ENCODE measurements at regions not wholly inside any gene's neighbourhood (a gene's known extent, or its start where the extent isn't known, plus 50 kb on each side); places are given as distances from the start of the nearest gene placed in this dataset.
A peak's percentile ranks its signal among the peaks of the same experiment; 100 is the strongest.

DNA sequence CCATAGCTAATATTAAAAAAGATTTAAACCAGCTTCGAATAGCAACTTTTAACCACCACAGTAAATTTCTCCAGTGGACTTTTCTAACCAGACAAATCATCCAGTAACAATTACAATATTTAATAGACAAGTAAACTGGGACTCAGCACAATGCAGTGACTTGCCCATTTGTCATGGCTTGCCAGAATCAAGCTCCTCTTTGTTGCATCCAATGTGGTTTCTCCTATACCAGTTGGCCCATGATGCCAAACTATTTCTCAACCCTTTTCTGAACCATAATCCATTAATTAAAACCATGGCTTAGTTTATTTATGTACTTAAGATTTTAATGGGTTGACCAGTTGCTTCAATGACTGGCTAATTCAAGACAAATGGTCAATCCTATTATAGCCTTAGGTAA is 64.4 kb downstream of the DIO2 start:
- DNase-seq: no peak

DNA sequence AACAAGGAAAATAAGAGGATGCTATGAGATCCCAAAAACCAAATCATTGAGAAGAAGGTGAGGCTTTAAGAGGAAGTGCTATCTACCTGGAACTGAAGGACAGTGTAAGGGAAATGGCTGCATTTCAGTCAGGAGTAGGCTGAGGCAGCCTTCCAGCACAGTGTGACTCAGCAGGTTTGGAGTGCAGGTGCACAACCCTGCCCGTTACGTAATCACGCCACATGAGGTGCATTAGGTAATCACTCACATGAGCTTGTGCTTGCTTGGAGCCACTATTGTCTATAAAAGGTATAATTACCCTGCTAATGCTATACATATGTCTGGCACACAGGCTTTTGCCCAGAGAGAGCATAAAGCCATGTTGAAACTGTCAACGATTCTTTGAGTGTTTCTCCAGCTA is 74.9 kb downstream of the DIO2 start:
- DNase-seq: peak in 1 of 2 donors; percentile 22

DNA sequence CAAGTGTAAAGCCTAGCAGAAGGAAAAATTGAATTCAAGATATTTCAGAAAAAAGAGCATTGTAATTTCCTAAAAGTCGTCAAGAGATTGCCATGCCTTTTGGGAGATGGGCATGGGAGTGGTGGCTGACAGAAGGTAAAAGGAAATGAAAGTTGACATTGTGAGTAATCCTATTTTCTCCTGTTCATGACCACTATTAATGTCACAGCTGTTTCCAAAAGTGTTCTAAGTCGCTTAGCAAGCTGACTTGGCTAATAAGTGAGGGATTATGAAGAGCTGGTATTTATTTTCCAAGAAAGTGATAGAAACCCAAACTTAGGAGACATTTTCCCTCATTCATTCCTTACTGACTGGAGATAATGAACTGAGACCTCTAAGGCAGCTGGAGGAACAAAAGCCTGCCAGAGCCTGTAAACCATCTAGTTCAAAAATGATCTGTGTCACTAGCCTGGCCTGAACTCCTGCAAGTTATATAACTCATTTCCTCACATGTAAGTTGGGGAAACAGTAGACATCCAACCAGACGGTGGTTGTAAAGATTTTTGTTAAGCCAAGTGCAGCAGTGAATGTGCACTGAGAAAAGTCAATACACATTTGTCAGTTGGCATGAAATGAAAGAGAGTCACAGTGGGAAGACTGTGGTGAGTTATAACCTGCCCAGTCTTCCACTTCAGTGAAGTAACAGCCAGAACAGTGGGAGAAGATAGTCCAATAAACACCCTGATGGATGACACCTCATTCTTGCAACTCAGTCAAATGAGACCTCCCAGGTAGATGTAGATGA is 75.8 kb downstream of the DIO2 start:
- no peak for DNase-seq

DNA sequence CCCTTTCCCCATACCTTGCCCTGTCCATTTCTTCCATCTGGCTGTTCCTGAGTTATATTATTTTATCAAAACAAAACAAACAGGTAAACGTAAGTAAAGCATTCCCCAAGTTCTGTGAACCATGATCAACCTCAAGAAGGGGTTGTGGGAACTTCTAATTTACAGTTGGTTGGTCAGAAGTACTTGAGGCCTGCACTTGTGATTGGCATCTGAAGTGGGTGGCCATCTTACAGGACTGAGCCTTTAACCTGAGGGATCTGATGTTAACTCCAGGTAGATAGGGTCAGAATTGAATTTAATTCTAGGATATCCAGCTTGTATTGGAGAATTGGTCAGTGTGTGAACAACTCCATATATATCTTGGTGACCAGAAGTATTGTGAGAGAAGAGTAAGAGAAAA is 77.0 kb downstream of the DIO2 start:
- DNase-seq: no peak

DNA sequence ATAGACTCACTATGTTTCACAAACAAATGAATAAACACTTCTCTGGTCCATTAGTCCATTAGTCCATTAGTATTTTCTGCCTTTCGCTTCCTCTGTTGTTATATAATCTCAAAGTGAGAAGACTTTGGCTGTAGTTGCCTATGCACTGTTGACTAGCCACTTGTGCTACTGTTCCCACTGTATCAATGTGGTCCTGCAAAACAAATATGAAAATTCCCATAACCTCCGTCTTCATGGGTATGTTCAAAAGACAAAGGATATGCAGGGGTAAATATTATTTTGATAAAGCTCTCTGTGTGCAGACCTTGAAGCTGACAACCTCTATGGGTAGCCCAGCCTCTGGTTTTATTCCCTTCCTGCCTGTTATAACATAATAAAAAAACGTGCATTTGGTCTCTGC is 77.8 kb downstream of the DIO2 start:
- no peak for DNase-seq

DNA sequence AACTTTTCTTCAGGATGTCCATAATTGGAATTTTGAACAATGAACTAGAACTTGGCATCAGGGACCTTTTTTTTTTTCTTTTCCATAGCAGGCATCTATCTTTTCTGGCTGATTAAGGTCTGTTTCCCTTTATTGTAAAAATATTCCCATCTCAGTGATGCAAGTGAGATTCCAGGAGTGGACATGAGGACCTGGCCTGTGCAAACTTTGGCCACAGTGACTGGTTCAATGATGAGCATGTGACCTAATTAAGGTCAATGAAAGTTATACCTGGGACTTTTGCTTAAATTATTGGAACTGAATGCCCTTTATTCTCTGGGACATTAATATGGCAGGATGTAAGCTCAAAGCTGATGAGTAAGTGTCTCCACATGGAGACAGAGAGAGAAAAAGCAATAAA is 83.8 kb downstream of the DIO2 start:
- DNase-seq: no peak

DNA sequence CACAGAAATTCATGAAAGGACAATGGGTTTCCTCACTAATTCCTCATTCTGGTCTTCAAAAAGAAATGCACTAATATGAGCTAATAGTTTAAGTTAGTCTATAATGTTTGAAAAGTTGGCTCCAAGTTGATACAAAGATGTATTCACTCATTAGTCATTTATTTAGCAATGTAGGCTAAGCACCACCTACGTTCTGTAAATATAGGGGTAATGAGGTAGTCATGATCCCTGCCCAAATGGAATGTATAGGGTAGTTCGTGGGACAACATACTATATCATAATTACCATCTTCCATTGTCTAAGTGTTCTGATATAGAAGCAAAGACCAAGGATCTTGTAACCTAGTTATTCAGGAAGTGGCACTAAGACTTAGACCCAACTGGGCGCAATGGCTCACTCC is 86.5 kb downstream of the DIO2 start:
- DNase-seq: no peak

DNA sequence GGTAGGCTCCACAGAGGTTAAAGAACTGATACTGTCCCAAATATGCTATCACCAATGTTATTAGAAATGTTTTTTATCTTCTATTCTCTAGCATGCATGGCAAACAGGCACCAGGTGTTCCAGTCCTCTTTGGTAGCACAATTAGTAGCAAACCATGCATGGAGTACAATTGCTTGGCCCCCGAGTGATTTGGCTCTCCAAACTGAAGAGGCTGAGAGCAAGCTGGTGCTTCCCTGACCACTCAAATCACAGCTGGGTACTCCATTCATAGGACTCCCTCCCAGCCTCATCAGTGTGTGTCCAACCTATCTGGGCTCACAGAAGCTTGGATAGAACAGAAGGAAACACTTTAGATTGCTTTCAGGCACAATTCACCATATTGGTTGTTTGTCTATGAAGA is 93.4 kb downstream of the DIO2 start:
- DNase-seq: no peak

DNA sequence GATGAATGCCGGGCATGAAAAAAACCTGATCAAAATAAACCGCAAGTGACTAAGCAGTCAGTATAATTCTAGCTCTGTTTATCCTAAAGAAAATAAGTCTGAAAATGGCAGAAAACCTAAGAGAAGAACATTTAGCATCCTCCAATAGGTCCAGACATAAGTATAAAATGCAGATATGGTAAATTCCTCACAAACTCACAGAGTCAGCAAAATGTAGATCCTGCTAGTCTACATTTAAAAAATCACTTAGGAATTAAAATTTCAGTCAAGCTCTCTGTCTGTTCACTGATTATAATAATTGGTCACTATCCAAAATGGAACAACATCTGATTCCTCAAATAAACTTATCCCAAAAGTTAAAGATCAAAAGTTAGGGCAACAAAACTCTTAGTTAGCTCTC is 95.1 kb downstream of the DIO2 start:
- DNase-seq: no peak

DNA sequence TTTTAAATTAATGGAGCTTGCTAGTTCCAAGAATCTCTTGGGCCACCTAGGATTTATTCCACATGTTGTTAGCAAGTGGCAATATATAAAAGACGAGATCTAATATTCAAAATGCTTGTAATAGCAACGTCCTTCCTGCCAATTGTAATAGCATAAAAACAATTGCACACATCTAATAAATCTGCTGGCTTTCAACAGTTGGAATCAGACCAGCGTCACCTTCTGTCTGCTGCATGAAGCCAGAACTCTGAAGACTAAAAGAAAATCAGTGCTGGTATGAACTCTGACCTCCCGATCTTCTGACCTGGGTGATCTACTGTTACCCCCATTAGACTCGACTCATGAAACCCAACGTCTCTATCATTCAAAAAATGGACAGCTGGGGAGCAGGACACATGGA is 100.6 kb downstream of the DIO2 start:
- DNase-seq: no peak

DNA sequence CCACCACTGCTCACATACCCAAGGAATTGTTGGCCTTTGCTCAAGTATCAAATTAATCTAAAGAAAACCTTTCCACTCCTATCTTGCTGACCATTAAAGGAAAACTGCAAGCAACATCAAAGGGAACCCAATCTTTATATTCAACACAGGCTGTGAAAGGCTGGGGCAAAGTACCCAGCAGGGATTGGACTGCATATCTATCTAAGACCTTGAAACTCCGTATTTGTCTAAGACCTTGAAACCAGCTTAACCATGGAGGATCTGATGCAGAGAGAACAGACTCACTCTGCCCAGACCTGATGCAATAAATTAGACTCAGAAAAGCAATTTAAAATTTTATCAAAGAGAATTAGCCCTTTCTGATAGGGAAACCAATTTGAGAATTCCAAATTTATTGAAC is 102.2 kb downstream of the DIO2 start:
- no peak for DNase-seq

DNA sequence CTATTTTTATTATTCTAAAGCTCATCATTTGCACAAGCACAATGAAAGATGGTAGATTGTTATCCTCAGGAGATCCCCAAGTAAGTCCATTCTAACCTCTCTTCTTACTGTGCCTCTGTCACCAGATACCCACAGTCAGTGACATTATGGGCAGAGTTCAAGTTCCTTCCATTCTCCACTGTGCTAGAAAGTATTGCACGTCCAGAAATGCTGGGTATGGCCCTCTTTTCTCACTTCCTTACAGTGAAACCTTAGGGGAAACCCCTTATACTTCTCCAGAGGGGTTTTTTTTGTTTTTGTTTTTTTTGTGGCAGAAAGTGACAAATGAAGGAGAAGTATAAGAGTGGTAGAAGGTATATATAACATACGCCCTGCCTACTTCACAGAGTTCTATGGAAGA is 102.9 kb downstream of the DIO2 start:
- no peak for DNase-seq

DNA sequence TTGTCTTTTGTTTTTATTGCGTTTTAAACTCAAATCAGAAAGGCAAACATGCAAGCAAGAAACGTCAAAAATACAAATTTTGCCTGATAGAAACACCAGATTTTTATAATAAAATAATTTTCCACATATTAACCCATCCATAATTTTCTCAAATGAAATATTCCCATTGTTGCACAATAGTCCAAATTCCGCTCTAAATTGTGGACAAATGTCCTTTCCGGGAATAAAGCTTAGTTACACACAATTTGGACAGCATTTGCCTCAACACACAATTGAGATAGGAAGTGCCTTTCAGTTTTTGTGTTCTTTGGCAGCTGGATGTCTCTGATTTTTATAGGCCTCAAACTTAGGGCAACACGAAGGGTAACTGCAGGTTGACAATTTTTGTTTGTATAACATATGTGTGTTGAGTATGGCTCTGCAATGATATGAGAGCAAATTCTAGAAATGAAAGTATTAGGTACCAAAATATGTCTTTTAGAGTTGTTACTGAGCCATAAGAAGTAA is 105.8 kb downstream of the DIO2 start:
- DNase-seq: no peak

DNA sequence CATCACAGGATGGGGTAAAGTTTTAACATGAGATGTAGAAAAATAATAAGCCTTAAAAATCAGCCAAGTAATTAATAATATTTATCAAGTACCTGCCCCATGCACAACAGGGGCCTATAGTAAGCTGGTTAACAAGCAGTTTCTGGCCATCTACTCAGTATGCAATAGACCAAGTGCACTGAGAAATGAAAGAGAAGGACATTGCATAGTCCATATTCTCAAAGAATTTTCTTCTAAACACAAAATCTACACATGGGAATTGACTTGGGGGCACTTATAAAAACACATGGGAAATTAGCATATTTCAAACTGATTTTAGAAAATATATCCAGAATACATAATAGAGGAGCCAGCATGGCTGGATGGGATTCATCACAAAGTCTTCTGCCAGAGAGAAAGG is 109.5 kb downstream of the DIO2 start:
- DNase-seq: no peak

DNA sequence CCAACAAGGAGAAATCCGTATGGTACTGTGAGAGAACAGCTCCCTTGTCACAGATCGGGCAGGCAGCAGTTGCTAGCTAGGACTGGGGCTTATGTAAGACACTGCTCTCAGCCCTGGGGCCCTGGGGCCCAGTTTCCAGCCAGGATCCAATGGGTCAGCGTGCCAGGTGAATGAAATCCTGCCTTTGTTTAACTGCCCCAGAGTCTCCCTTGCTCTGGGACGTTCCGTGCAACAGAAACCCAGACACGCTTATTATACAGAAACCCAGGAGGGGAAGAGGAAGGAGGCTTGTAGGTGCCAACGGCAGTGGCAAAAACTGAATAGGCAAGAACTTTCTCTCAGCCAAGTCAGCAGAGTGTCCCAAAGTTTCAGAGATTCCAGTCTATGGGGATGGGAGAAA is 110.6 kb downstream of the DIO2 start:
- no peak for DNase-seq

DNA sequence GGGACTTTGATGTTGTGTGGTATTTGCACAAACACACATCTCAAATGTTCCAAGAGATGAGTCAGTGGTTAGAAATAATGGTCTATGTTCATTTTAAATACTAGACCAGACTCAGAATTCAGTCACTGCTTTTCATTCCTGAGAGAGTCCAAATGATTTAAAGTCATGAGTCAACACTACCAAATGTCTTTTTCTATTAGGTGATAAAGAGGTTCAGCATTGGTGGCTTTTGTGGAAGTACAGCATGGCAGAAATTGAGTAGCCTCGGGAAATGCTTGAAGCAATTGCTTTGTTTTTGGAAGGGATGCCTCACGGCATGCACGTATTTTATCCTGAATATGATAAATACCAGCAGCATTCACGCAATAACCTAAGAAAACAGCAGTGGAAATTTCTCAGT is 115.7 kb downstream of the DIO2 start:
- no peak for DNase-seq

DNA sequence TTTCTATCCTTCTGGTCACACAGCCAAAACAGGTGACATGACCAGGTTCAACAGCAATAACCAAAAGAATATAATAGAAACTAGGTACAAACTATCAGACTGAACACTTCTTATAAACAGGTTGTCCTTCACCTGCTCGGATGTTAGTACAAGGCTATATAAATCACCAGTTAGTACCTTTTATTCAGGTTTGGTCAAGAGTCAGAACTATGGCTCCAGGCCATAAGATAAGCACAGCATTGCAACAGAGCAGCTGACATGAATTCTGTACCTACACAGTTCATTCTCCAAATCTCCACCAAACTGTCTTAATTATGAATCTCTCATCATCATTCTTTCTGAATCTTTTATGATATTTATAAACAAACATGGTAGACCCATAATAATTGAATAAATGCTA is 123.9 kb downstream of the DIO2 start:
- DNase-seq: no peak

DNA sequence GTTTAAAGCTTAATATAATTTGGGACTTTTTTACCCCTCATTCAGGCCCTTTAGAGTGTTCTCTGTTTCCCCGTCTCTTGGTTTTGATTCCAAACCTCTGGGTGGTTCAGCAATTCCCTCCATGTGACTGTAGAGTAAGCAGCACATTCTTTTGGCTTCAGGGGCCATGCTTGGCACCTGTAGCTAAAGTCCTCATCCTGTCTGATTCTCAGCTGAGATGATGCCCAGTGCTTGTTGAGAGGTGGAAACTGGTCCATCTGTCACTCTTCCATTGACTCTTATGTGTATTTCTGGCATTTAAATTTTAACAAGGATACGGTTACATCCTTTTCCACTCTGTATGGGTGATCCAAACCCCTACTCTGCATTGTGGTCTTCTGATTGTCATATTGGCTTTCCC is 127.1 kb downstream of the DIO2 start:
- DNase-seq: no peak

DNA sequence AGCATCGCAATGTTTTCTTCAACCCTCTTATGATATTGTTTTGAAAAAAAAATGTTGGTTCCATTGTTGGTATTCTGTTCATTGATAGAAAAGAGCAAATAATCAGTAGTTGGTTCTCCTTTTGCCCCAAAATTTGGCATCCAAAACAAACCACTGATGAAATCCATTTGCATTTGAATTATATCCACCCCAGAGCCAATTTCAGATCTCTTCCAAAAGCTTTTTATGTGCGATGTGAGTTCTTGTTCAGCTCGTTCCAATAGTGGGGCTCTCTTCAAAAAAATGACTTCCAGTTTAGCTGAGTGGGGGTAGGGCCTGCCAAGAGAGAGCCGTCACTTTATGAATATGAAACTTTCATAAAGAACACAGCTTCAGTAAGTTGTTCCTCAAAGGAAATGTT is 130.7 kb downstream of the DIO2 start:
- no peak for DNase-seq

DNA sequence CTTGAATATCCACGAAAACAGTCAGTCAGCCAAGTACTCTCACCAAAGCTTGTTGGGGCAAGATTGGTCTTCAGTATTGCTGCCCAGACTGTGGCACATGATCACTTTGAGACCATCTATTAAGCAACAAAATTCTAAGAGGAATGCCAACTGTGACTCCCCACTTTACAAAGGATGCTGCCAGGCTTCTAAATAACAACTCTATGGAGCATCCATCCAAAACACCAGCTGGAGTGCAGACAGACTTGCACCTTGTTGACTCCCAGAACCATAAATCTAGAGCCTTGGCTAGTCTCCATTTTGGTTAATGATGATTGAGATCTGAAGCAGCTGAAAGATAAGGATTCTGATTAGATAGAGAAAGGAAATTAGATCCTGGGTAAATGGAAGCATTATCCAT is 132.8 kb downstream of the DIO2 start:
- no peak for DNase-seq

DNA sequence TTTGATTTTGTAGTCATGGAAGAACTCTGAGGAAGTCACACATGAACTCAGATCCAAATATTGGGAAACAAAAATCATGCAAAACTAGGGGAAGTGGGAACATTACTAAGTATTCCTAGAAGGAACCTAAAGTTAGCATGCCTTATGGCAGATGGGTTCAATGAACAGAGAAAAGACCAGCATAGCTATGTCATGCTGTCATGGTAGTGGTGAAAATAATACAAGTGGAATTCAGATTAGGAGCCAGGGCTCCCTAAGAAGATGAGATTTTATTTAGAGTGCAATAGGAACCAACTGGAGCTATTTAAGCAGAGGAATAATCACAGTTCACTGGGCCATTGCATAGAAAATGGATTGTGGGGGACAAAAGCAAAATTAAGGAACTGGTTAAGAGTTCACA is 134.0 kb downstream of the DIO2 start:
- DNase-seq: no peak

DNA sequence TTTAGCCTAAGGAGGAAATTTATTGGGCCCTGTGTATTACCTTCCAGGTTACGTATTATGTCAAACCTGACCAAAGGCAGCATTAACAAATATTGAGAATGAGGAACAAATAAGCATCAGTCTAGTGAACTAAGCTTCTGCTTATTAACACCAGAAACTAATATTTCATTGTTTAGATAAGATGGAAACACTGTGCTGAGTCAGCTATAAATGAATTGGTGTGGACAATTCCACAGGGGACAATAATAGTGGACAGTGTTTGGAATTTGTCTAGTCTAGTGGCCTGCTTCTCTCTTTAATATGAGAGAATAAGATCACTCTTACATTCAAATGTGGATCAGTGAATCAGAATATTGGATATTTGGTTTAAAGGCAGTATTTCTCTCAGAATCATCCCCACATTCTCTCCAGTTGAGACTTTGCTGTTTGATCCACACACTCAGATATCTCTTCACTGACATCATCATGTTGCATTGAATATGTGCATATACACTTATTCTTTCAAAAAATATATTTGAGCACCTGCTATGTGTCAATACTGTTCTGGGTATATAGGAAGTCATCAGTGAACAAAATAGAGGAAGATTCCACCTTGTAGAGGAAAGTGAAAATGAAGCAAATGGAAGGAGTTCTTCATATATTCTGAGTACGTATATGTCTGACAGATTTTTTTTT is 136.3 kb downstream of the DIO2 start:
- no peak for DNase-seq

DNA sequence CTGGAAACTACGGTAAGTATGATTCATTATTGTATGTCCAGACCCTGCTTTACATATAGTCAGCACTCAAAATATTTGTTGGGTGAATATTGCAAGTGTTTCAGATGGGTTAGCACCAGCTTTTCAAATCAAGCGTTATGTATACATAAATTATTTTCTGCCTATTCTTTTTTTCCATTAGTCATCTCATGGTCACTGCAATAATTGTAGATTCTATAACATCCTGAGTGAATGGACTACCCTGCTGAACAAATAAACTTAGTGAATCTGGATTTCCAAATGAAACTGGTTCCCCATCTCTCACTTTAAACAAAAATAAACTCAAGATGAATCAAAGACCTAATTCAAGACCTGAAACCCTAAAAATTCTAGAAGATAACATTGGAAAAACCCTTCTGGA is 152.3 kb downstream of the DIO2 start:
- no peak for DNase-seq

DNA sequence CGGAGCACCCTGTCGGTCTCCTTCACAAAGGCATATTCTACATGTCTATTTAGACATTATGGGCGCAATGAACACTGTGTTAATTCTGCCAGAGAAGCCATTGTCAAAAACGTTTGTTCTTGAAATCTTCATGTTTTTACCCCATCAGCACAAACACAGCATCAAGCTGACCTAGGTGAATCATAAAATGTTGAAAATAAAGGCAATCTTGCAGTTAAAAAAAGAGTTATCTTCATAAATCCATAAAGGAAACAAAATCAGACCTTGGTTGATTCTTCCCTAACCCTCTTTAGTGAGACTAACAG is 154.9 kb downstream of the DIO2 start:
- DNase-seq: no peak

Measured in CD4-positive, alpha-beta T cell treated with Interferon alpha-2 for 1 hour (primary cell).